H1 (cell line): ENCODE measurements at regions not wholly inside any gene's neighbourhood (a gene's known extent, or its start where the extent isn't known, plus 50 kb on each side); places are given as distances from the start of the nearest gene placed in this dataset.

Experiments used
- CTCF ChIA-PET: fragments of 300-600 bp; sonication (Branson Sonifier 250); formaldehyde crosslinking; loops from one replicate; lab custom pipeline; 2021; ENCODE audit not compliant: partially characterized antibody; lab: Charles Lee
- POLR2A ChIA-PET: fragments of 300-600 bp; sonication (Branson Sonifier 250); formaldehyde crosslinking; loops from one replicate; lab custom pipeline; 2021; ENCODE audit warnings: inconsistent platforms; ENCODE audit not compliant: partially characterized antibody; lab: Charles Lee
- DNase-seq, 2 experiments: peaks; one replicate each; pipeline versions ENCODE4 v3.0.0 to v3.0.0-alpha.2; 2010 to 2022; ENCODE audit warnings: low spot score in 2 of 2, low read depth in 1 of 2, mixed read lengths in 1 of 2
- FAIRE-seq: peaks from 2 replicates; lab custom pipeline; 2011; peaks lifted over from hg19 to GRCh38; lab: Jason Lieb, UNC
- H2AFZ ChIP-seq: 2 replicates; pipeline ENCODE4 v1.8.1; 2012; ENCODE audit warnings: low read length, inconsistent platforms
- H2AK5ac ChIP-seq: 2 replicates; pipeline ENCODE4 v1.6.1; 2013; ENCODE audit warnings: low read depth, low read length
- H2BK120ac ChIP-seq: replicated peaks from 2 replicates; pipeline ENCODE3; 2013; ENCODE audit warnings: low read depth, low read length, inconsistent platforms
- H2BK12ac ChIP-seq: 2 replicates; pipeline ENCODE4 v1.6.1; 2013; ENCODE audit warnings: low read depth, low read length
- H2BK15ac ChIP-seq: 2 replicates; pipeline ENCODE4 v1.6.1; 2013; ENCODE audit warnings: low read length
- H2BK20ac ChIP-seq: 2 replicates; pipeline ENCODE4 v1.6.1; 2013; ENCODE audit warnings: low read length
- H2BK5ac ChIP-seq: 2 replicates; pipeline ENCODE4 v1.6.1; 2013; ENCODE audit warnings: low read depth, low read length
- H3K14ac ChIP-seq: 2 replicates; pipeline ENCODE4 v1.6.1; 2013; ENCODE audit warnings: inconsistent platforms; ENCODE audit not compliant: insufficient read length
- H3K18ac ChIP-seq: 2 replicates; pipeline ENCODE4 v1.6.1; 2013; ENCODE audit warnings: low read length; ENCODE audit errors: extremely low read depth
- H3K23ac ChIP-seq: 2 replicates; pipeline ENCODE4 v1.6.1; 2013; ENCODE audit warnings: inconsistent platforms; ENCODE audit not compliant: insufficient read length
- H3K23me2 ChIP-seq: 2 replicates; pipeline ENCODE4 v1.6.1; 2013; ENCODE audit warnings: low read depth, low read length
- H3K27ac ChIP-seq: 2 replicates; pipeline ENCODE4 v1.6.1; 2011; ENCODE audit warnings: low read depth, low read length, inconsistent platforms
- H3K27me3 ChIP-seq, 4 experiments: replicated peaks in 1 of 4; 1 replicate in 1 of 4; 2 replicates in 3 of 4; pipeline versions ENCODE4 v1.6.1 to v1.8.1; 2011 to 2013; ENCODE audit warnings: low read length in 3 of 4, mild to moderate bottlenecking in 3 of 4, inconsistent platforms in 2 of 4, mixed read lengths in 2 of 4, moderate library complexity in 1 of 4; ENCODE audit not compliant: control insufficient read depth in 3 of 4, insufficient read depth in 3 of 4; ENCODE audit errors: extremely low read depth in 1 of 4
- H3K36me3 ChIP-seq, 4 experiments: 2 replicates each; pipeline versions ENCODE4 v1.6.1 to v1.8.1; 2011 to 2013; ENCODE audit warnings: mild to moderate bottlenecking in 4 of 4, low read length in 3 of 4, moderate library complexity in 2 of 4, control low read depth in 1 of 4, inconsistent platforms in 1 of 4; ENCODE audit not compliant: insufficient read depth in 4 of 4, control insufficient read depth in 2 of 4
- H3K4ac ChIP-seq: replicated peaks from 2 replicates; pipeline ENCODE3; 2013; ENCODE audit warnings: low read length, low read depth, mixed read lengths, inconsistent platforms; ENCODE audit not compliant: insufficient read length
- H3K4me1 ChIP-seq, 4 experiments: replicated peaks in 1 of 4; 1 replicate in 1 of 4; 2 replicates in 3 of 4; pipeline versions ENCODE4 v1.6.1 to v1.8.1; 2011 to 2013; ENCODE audit warnings: low read length in 3 of 4, inconsistent platforms in 2 of 4, mixed read lengths in 1 of 4; ENCODE audit not compliant: insufficient read depth in 4 of 4, control insufficient read depth in 3 of 4
- H3K4me2 ChIP-seq, 2 experiments: 2 replicates each; pipeline versions ENCODE4 v1.6.1 to v1.8.1; 2011 to 2013; ENCODE audit warnings: low read depth in 2 of 2, low read length in 2 of 2, control low read depth in 1 of 2, inconsistent platforms in 1 of 2, mild to moderate bottlenecking in 1 of 2; ENCODE audit not compliant: insufficient read depth in 1 of 2
- H3K4me3 ChIP-seq, 4 experiments: fragments of 200-600, 300-600 bp in 1 of 4; sonication (generic), shearing (Covaris generic), sonication (Bioruptor Twin) in 1 of 4; 2 replicates each; pipeline versions ENCODE4 v1.5.1 to v1.8.1; 2011 to 2016; ENCODE audit warnings: low read length in 4 of 4, low read depth in 3 of 4, control low read depth in 2 of 4, inconsistent platforms in 2 of 4, mild to moderate bottlenecking in 2 of 4, mixed read lengths in 1 of 4, moderate library complexity in 1 of 4; ENCODE audit not compliant: insufficient read depth in 2 of 4; ENCODE audit errors: extremely low read depth in 1 of 4
- H3K56ac ChIP-seq: replicated peaks from 2 replicates; pipeline ENCODE3; 2013; ENCODE audit warnings: low read depth, mild to moderate bottlenecking, mixed read lengths, low read length, inconsistent platforms; ENCODE audit not compliant: insufficient read length
- H3K79me1 ChIP-seq: 2 replicates; pipeline ENCODE4 v1.6.1; 2013; ENCODE audit warnings: low read depth, low read length, control low read depth
- H3K79me2 ChIP-seq, 2 experiments: 2 replicates each; pipeline versions ENCODE4 v1.6.1 to v1.8.1; 2012 to 2013; ENCODE audit warnings: low read length in 2 of 2, mild to moderate bottlenecking in 2 of 2, inconsistent platforms in 1 of 2; ENCODE audit not compliant: insufficient read depth in 2 of 2, control insufficient read depth in 1 of 2
- H3K9ac ChIP-seq, 4 experiments: replicated peaks in 1 of 4; 1 replicate in 1 of 4; 2 replicates in 3 of 4; pipeline versions ENCODE4 v1.6.1 to v1.8.1; 2011 to 2013; ENCODE audit warnings: low read depth in 3 of 4, low read length in 3 of 4, control low read depth in 2 of 4, mild to moderate bottlenecking in 2 of 4, moderate library complexity in 2 of 4, inconsistent platforms in 1 of 4; ENCODE audit errors: extremely low read depth in 1 of 4
- H3K9me3 ChIP-seq, 2 experiments: 2 replicates each; pipeline versions ENCODE4 v1.6.1 to v1.8.1; 2012 to 2013; ENCODE audit warnings: mild to moderate bottlenecking in 2 of 2, moderate library complexity in 2 of 2, control low read depth in 1 of 2, inconsistent platforms in 1 of 2, low read depth in 1 of 2, low read length in 1 of 2, mixed read lengths in 1 of 2; ENCODE audit not compliant: insufficient read depth in 2 of 2
- H4K20me1 ChIP-seq, 2 experiments: replicated peaks in 1 of 2; 2 replicates each; pipeline versions ENCODE3 to v1.8.1; 2011 to 2013; ENCODE audit warnings: inconsistent platforms in 2 of 2, low read length in 2 of 2, mild to moderate bottlenecking in 1 of 2; ENCODE audit not compliant: insufficient read depth in 2 of 2, control insufficient read depth in 1 of 2
- H4K5ac ChIP-seq: 2 replicates; pipeline ENCODE4 v1.6.1; 2013; ENCODE audit warnings: low read length, low read depth, mixed read lengths, inconsistent platforms; ENCODE audit not compliant: insufficient read length
- H4K8ac ChIP-seq: 2 replicates; pipeline ENCODE4 v1.8.0; 2013; ENCODE audit warnings: mild to moderate bottlenecking, moderate library complexity, low read length, inconsistent platforms; ENCODE audit not compliant: insufficient read depth; ENCODE audit errors: extremely low read depth
- H4K91ac ChIP-seq: replicated peaks from 2 replicates; pipeline ENCODE3; 2013; ENCODE audit warnings: low read length, mixed read lengths, inconsistent platforms; ENCODE audit not compliant: insufficient read length
- CTBP2 ChIP-seq: IDR thresholded peaks from 2 replicates; pipeline ENCODE4 v1.7.0; 2011; ENCODE audit warnings: borderline replicate concordance, mild to moderate bottlenecking, moderate library complexity, mixed read lengths, low read length; ENCODE audit not compliant: insufficient read depth, insufficient read length
- EGR1 ChIP-seq: IDR thresholded peaks from 2 replicates; pipeline ENCODE4 v1.6.1; 2011; ENCODE audit warnings: low read depth, low read length, borderline replicate concordance
- KDM4A ChIP-seq: IDR thresholded peaks from one replicate; pipeline ENCODE4 v1.7.1; 2012; ENCODE audit warnings: low read depth, mild to moderate bottlenecking, moderate library complexity, low read length, inconsistent platforms; ENCODE audit not compliant: severe bottlenecking
- PHF8 ChIP-seq: fragments of 200-600 bp; sonication (generic); conservative IDR thresholded peaks from 2 replicates; pipeline ENCODE4 v1.7.1; 2012; ENCODE audit warnings: low read depth, mild to moderate bottlenecking, inconsistent platforms, low read length, moderate library complexity
- SAP30 ChIP-seq: fragments of 300-600 bp; sonication (generic); IDR thresholded peaks from 2 replicates; pipeline ENCODE4 v1.7.1; 2012; ENCODE audit warnings: low read length, moderate library complexity, mild to moderate bottlenecking, inconsistent platforms; ENCODE audit not compliant: insufficient read depth, insufficient replicate concordance
- SIRT6 ChIP-seq: IDR thresholded peaks from one replicate; pipeline ENCODE4 v1.7.1; 2012; ENCODE audit warnings: low read length, inconsistent platforms
- TAF1 ChIP-seq: IDR thresholded peaks from 2 replicates; pipeline ENCODE4 v1.6.1; 2011; ENCODE audit warnings: mild to moderate bottlenecking, low read depth, low read length
- ZNF274 ChIP-seq: IDR thresholded peaks from 2 replicates; pipeline ENCODE4 v1.7.0; 2012; ENCODE audit warnings: low read length, borderline replicate concordance; ENCODE audit errors: extremely low read depth
- WGBS, 2 experiments: shearing (Covaris generic) in 1 of 2; methylation state at CpG; one replicate each; pipeline versions ENCODE4 v1.1.6 to v1.1.7; 2013 to 2015; ENCODE audit warnings: low lambda C conversion rate in 2 of 2, mixed read lengths in 2 of 2, inconsistent platforms in 1 of 2, low coverage in 1 of 2, missing lambda C conversion rate in 1 of 2; ENCODE audit not compliant: insufficient replicate concordance in 2 of 2, insufficient coverage in 1 of 2, insufficient read length in 1 of 2; ENCODE audit errors: extremely low coverage in 1 of 2, missing lambda C conversion rate in 1 of 2; 5-methylcytosine and 5-hydroxymethylcytosine counted together
- TF ChIP-seq, protein P1 (sequence below): IDR thresholded peaks from 2 replicates; pipeline ENCODE4 v1.6.1; 2011; ENCODE audit warnings: low read depth, mild to moderate bottlenecking, low read length; ENCODE audit not compliant: insufficient read depth

- no peak overlapping the region for H3K23ac ChIP-seq
- H4K91ac ChIP-seq: peak overlapping the region; percentile 93
- no peak for DNase-seq
- H2AK5ac ChIP-seq: peak overlapping the region; percentile 99
- H3K9ac ChIP-seq: peak overlapping the region in 1 of 4 experiments; percentile 29; a peak in 1 of 7 replicates
- H3K9me3 ChIP-seq: no peaks in the 10 kb centered on the region
- no peaks in the 10 kb centered on the region; a peak in 2 of 7 replicates for H3K4me1 ChIP-seq
- H3K4me3 ChIP-seq: no peak overlapping the region
- H3K27ac ChIP-seq: no peak overlapping the region
- H3K27me3 ChIP-seq: no peaks in the 10 kb centered on the region; a peak in 1 of 7 replicates
- H3K14ac ChIP-seq: no peak overlapping the region
- 0 out of 2 replicates have a peak overlapping the region, but pooled peaks have one; percentile 47 for H2BK5ac ChIP-seq
- H3K23me2 ChIP-seq: peaks cover 9% of the 10 kb centered on the region; the same call in 1 of the 2 replicates
- H2BK12ac ChIP-seq: peak overlapping the region; percentile 30; the same call in 1 of the 2 replicates
- no peak overlapping the region for H4K8ac ChIP-seq
- TF ChIP-seq CTBP2 (no peak), SAP30 (no peak), TAF1 (no peak), PHF8 (no peak), EGR1 (no peak), KDM4A (no peak), SIRT6 (no peak), ZNF274 (no peak)
- TF ChIP-seq, protein P1, sequence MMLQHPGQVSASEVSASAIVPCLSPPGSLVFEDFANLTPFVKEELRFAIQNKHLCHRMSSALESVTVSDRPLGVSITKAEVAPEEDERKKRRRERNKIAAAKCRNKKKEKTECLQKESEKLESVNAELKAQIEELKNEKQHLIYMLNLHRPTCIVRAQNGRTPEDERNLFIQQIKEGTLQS: no peak
- H3K4ac ChIP-seq: peak overlapping the region; percentile 78
- no peak overlapping the region for H2BK20ac ChIP-seq
- no peak overlapping the region for H3K4me2 ChIP-seq
- no peak for FAIRE-seq
- H4K20me1 ChIP-seq: peaks cover 0 to 8% of the 10 kb centered on the region in 2 experiments
- H3K56ac ChIP-seq: peak overlapping the region; percentile 98
- H3K79me2 ChIP-seq: no peaks in the 10 kb centered on the region
- H2AFZ ChIP-seq: no peak overlapping the region
- 82 to 100% methylated on average over 1 of the region's 1 CpG for WGBS, 2 experiments
- H2BK15ac ChIP-seq: peak overlapping the region; percentile 93; the same call in 1 of the 2 replicates
- no peak overlapping the region for H4K5ac ChIP-seq
- no peak overlapping the region for H2BK120ac ChIP-seq
- no peak overlapping the region for H3K18ac ChIP-seq
- no peaks in the 10 kb centered on the region for H3K79me1 ChIP-seq
- ChIA-PET POLR2A (no interaction called here), CTCF (interaction anchor here (0.6 to 4.1 kb wide), 10 partner anchors 9 to 246 kb away, joined by 3 to 20 read pairs (median 5); no protein-coding TSS in a partner anchor)
- H3K36me3 ChIP-seq: no peaks in the 10 kb centered on the region
These were observed 107.5 kb upstream of the C14orf180 start for GRCh38 chr14:104472073-104472472.
